OCI-LY7 (cell line): ENCODE measurements at regions not wholly inside any gene's neighbourhood (a gene's known extent, or its start where the extent isn't known, plus 50 kb on each side); places are given as distances from the start of the nearest gene placed in this dataset.

Experiments used
- BruUV-seq: library from RNA; stranded (reverse); fragments of 400-500 nt; replicated peaks from 2 replicates; lab custom pipeline; 2021; lab: Mats Ljungman, UMichigan
- CTCF ChIA-PET: fragments of 300-600 bp; sonication (Branson Sonifier 250); formaldehyde crosslinking; loops from one replicate; lab custom pipeline; 2022; ENCODE audit warnings: antibody characterized with exemption; ENCODE audit not compliant: unreplicated experiment; lab: Charles Lee
- POLR2A ChIA-PET: fragments of 300-600 bp; sonication (Branson Sonifier 250); formaldehyde crosslinking; loops from one replicate; lab custom pipeline; 2022; ENCODE audit warnings: antibody characterized with exemption; lab: Charles Lee
- DNase-seq: peaks from one replicate; pipeline ENCODE4 v3.0.0-alpha.2; 2015; ENCODE audit warnings: low spot score
- H2AFZ ChIP-seq: fragments of 200-600 bp; sonication (generic), shearing (Covaris generic); 2 replicates; pipeline ENCODE4 v1.6.1; 2014; ENCODE audit warnings: mild to moderate bottlenecking, antibody characterized with exemption, low read length, moderate library complexity
- H3K27ac ChIP-seq: fragments of 200-600 bp; sonication (generic); 2 replicates; pipeline ENCODE4 v1.5.1; 2014; ENCODE audit warnings: mixed run types, low read depth, mild to moderate bottlenecking, moderate library complexity, low read length, inconsistent platforms; ENCODE audit not compliant: poor library complexity, severe bottlenecking
- H3K36me3 ChIP-seq: fragments of 200-600 bp; sonication (generic); 2 replicates; pipeline ENCODE4 v1.6.1; 2014; ENCODE audit warnings: mild to moderate bottlenecking, antibody characterized with exemption, low read length, moderate library complexity, mixed read lengths; ENCODE audit not compliant: insufficient read depth
- H3K4me1 ChIP-seq: fragments of 200-600 bp; sonication (generic); 2 replicates; pipeline ENCODE4 v1.5.1; 2014; ENCODE audit warnings: mild to moderate bottlenecking, low read length; ENCODE audit not compliant: insufficient read depth, poor library complexity, severe bottlenecking
- H3K4me2 ChIP-seq: fragments of 200-600 bp; sonication (generic); 2 replicates; pipeline ENCODE4 v1.6.1; 2014; ENCODE audit warnings: mild to moderate bottlenecking, low read length
- H3K4me3 ChIP-seq: fragments of 200-600 bp; sonication (generic); 2 replicates; pipeline ENCODE4 v1.5.1; 2014; ENCODE audit warnings: mild to moderate bottlenecking, low read depth, low read length; ENCODE audit not compliant: poor library complexity, severe bottlenecking
- H3K79me2 ChIP-seq: fragments of 200-600 bp; sonication (generic); 2 replicates; pipeline ENCODE4 v1.6.1; 2016; ENCODE audit warnings: low read depth, mild to moderate bottlenecking, low read length, moderate library complexity, mixed read lengths; ENCODE audit not compliant: insufficient read depth
- H3K9me2 ChIP-seq: fragments of 200-600 bp; sonication (generic); 2 replicates; pipeline ENCODE4 v1.6.1; 2016; ENCODE audit warnings: mild to moderate bottlenecking, low read length, mixed read lengths; ENCODE audit not compliant: insufficient read depth
- H3K9me3 ChIP-seq: fragments of 200-600 bp; sonication (generic); 2 replicates; pipeline ENCODE4 v1.6.1; 2014; ENCODE audit warnings: mild to moderate bottlenecking, mixed run types, low read length, mixed read lengths
- H4K20me1 ChIP-seq: fragments of 200-600 bp; sonication (generic); 2 replicates; pipeline ENCODE4 v1.6.1; 2014; ENCODE audit warnings: mild to moderate bottlenecking, antibody characterized with exemption, low read length, moderate library complexity, mixed read lengths; ENCODE audit not compliant: insufficient read depth
- EZH2phosphoT487 ChIP-seq: fragments of 200-600 bp; sonication (generic); IDR thresholded peaks from 2 replicates; pipeline ENCODE4 v1.6.1; 2018; ENCODE audit warnings: low read depth, borderline replicate concordance, mild to moderate bottlenecking, mixed run types, antibody characterized with exemption, low read length, moderate library complexity, mixed read lengths
- intact Hi-C: fragments of 100-400 bp; cut with micrococcal nuclease; formaldehyde crosslinking; loops from one replicate; pipeline ENCODE4 v1.10.0; 2022; ENCODE audit not compliant: unreplicated experiment
- TF ChIP-seq, protein P1 (sequence below): fragments of 200-600 bp; sonication (generic); conservative IDR thresholded peaks from 2 replicates; pipeline ENCODE4 v1.5.1; 2014; ENCODE audit warnings: mild to moderate bottlenecking, antibody characterized with exemption, low read length, moderate library complexity, mixed read lengths

GRCh38 chr13:47306991-47307390 lies 410.1 kb upstream of the HTR2A start:
- BruUV-seq: no TSS peak
- Histone ChIP-seq H3K9me3 (no peaks in the 10 kb centered on the region), H4K20me1 (no peaks in the 10 kb centered on the region), H3K4me1 (no peaks in the 10 kb centered on the region), H3K36me3 (no peaks in the 10 kb centered on the region), H3K79me2 (no peaks in the 10 kb centered on the region), H3K9me2 (no peaks in the 10 kb centered on the region), H2AFZ (no peak overlapping the region), H3K4me2 (no peak overlapping the region), H3K4me3 (no peak overlapping the region), H3K27ac (no peak overlapping the region)
- intact Hi-C loops: no loop called here
- ChIA-PET POLR2A (no interaction called here), CTCF (no interaction called here)
- no peak for DNase-seq
- TF ChIP-seq EZH2phosphoT487: no peak
- TF ChIP-seq, protein P1, sequence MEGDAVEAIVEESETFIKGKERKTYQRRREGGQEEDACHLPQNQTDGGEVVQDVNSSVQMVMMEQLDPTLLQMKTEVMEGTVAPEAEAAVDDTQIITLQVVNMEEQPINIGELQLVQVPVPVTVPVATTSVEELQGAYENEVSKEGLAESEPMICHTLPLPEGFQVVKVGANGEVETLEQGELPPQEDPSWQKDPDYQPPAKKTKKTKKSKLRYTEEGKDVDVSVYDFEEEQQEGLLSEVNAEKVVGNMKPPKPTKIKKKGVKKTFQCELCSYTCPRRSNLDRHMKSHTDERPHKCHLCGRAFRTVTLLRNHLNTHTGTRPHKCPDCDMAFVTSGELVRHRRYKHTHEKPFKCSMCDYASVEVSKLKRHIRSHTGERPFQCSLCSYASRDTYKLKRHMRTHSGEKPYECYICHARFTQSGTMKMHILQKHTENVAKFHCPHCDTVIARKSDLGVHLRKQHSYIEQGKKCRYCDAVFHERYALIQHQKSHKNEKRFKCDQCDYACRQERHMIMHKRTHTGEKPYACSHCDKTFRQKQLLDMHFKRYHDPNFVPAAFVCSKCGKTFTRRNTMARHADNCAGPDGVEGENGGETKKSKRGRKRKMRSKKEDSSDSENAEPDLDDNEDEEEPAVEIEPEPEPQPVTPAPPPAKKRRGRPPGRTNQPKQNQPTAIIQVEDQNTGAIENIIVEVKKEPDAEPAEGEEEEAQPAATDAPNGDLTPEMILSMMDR: no peak

GRCh38 chr13:47303626-47304025 lies 406.8 kb upstream of the HTR2A start:
- no TSS peak for BruUV-seq
- Histone ChIP-seq H3K36me3 (no peaks in the 10 kb centered on the region), H3K4me1 (no peaks in the 10 kb centered on the region), H3K27ac (no peak overlapping the region), H2AFZ (no peak overlapping the region), H3K9me2 (no peaks in the 10 kb centered on the region), H3K4me3 (no peak overlapping the region), H3K79me2 (no peaks in the 10 kb centered on the region), H3K4me2 (no peak overlapping the region), H4K20me1 (no peaks in the 10 kb centered on the region), H3K9me3 (no peaks in the 10 kb centered on the region)
- no peak for TF ChIP-seq EZH2phosphoT487
- TF ChIP-seq, protein P1: no peak
- POLR2A ChIA-PET: no interaction called here
- CTCF ChIA-PET: no interaction called here
- intact Hi-C loops: no loop called here
- no peak for DNase-seq

DNA sequence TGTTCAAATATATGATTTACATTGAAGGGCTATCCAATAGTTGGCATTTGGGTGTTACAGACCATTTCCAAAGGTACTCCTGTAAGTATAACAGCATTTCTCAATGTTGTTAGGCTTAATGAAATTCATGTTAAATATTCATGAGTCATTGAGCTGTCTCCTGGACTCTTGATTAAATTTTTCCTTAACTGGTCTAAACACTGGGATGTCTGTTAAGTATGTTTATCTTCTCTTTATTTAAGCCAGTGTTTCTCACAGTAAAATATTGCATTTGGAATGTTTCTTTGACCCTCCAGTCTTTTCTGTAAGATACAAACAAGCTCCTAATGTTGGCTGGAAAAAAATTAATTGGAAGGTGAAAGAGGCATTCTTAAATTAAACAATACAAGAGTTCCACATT lies 402.5 kb upstream of the HTR2A start:
- H3K4me2 ChIP-seq: no peak overlapping the region
- no peaks in the 10 kb centered on the region for H3K36me3 ChIP-seq
- CTCF ChIA-PET: no interaction called here
- TF ChIP-seq, protein P1: no peak
- no peak for TF ChIP-seq EZH2phosphoT487
- no peak overlapping the region for H3K4me3 ChIP-seq
- no peaks in the 10 kb centered on the region for H3K4me1 ChIP-seq
- intact Hi-C loops: no loop called here
- H3K9me2 ChIP-seq: no peaks in the 10 kb centered on the region
- no peak for DNase-seq
- POLR2A ChIA-PET: no interaction called here
- BruUV-seq: no TSS peak
- H2AFZ ChIP-seq: no peak overlapping the region
- no peak overlapping the region for H3K27ac ChIP-seq
- H3K79me2 ChIP-seq: no peaks in the 10 kb centered on the region
- H4K20me1 ChIP-seq: no peaks in the 10 kb centered on the region
- H3K9me3 ChIP-seq: no peaks in the 10 kb centered on the region
